HG03280 (cell line): ENCODE measurements at regions not wholly inside any gene's neighbourhood (a gene's known extent, or its start where the extent isn't known, plus 50 kb on each side); places are given as distances from the start of the nearest gene placed in this dataset.

Source experiments
- ATAC-seq: cut with Tn5 transposase; IDR thresholded peaks from one replicate; pipeline ENCODE4 v1.9.1; 2021; ENCODE audit warnings: mild to moderate bottlenecking, moderate library complexity; ENCODE audit not compliant: unreplicated experiment

- ATAC-seq = no peak
Observed at GRCh38 chr6:93974332-93974731, 555.0 kb upstream of the EPHA7 start.

- no peak for ATAC-seq
Observed at GRCh38 chr6:93972791-93973190, 553.4 kb upstream of the EPHA7 start.

GRCh38 chr6:93970684-93971083 lies 551.3 kb upstream of the EPHA7 start:
- ATAC-seq = no peak

GRCh38 chr6:93968126-93968525 lies 548.8 kb upstream of the EPHA7 start:
- ATAC-seq = no peak

- no peak for ATAC-seq
Observed at GRCh38 chr6:93964926-93965325, 545.6 kb upstream of the EPHA7 start.

- ATAC-seq = no peak
Observed at GRCh38 chr6:93964321-93964720, 545.0 kb upstream of the EPHA7 start.

- ATAC-seq = no peak
Observed at GRCh38 chr6:93962566-93962965, 543.2 kb upstream of the EPHA7 start.

GRCh38 chr6:93954584-93954983 lies 535.2 kb upstream of the EPHA7 start:
- no peak for ATAC-seq

- no peak for ATAC-seq
Observed at GRCh38 chr6:93943661-93944060, 524.3 kb upstream of the EPHA7 start.

- ATAC-seq = no peak
Observed at GRCh38 chr6:93940381-93940780, 521.0 kb upstream of the EPHA7 start.

GRCh38 chr6:93932175-93932574 lies 512.8 kb upstream of the EPHA7 start:
- ATAC-seq = no peak

GRCh38 chr6:93927731-93928130 lies 508.4 kb upstream of the EPHA7 start:
- no peak for ATAC-seq

GRCh38 chr6:93919365-93919764 lies 500.0 kb upstream of the EPHA7 start:
- ATAC-seq = no peak

- no peak for ATAC-seq
Observed at GRCh38 chr6:93918258-93918657, 498.9 kb upstream of the EPHA7 start.

- ATAC-seq = no peak
Observed at GRCh38 chr6:93917216-93917615, 497.9 kb upstream of the EPHA7 start.

- no peak for ATAC-seq
Observed at GRCh38 chr6:93916716-93917115, 497.4 kb upstream of the EPHA7 start.

GRCh38 chr6:93915961-93916360 lies 496.6 kb upstream of the EPHA7 start:
- ATAC-seq = no peak

GRCh38 chr6:93902517-93902916 lies 483.2 kb upstream of the EPHA7 start:
- no peak for ATAC-seq

- ATAC-seq = no peak
Observed at GRCh38 chr6:93900142-93900541, 480.8 kb upstream of the EPHA7 start.

GRCh38 chr6:93896081-93896480 lies 476.7 kb upstream of the EPHA7 start:
- no peak for ATAC-seq

- no peak for ATAC-seq
Observed at GRCh38 chr6:93894521-93894920, 475.2 kb upstream of the EPHA7 start.

GRCh38 chr6:93889713-93890112 lies 470.4 kb upstream of the EPHA7 start:
- no peak for ATAC-seq

GRCh38 chr6:93886416-93886815 lies 467.1 kb upstream of the EPHA7 start:
- ATAC-seq = no peak

- no peak for ATAC-seq
Observed at GRCh38 chr6:93859971-93860370, 440.6 kb upstream of the EPHA7 start.
